ENCODE measurements at regions not wholly inside any gene's neighbourhood (a gene's known extent, or its start where the extent isn't known, plus 50 kb on each side); places are given as distances from the start of the nearest gene placed in this dataset.
A peak's percentile ranks its signal among the peaks of the same experiment; 100 is the strongest.

DNA sequence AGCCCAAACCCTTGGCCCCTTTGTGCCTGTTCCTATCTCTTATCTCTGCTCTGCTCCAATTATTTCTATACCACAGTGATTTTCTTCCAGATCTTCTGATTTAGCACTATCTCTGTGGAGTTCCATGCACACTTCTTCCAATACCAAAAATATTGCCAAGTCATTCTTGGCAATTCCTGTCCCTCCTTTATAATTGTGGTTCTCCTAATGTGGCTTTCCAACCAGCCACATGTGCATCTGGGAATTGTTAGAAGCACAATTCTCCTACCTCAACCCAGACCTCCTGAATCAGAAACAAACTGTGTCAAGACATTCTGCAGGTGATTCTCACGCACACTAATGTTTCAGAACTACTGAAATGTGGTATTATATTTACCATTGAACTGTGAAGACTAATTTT, 447.8 kb upstream of the IGFBP3 start:
- H3K27ac ChIP-seq, result no peak overlapping the region
- 96 to 97% methylated on average over 1 of the region's 1 CpG for WGBS, 2 donors
- no peak overlapping the region for H3K4me3 ChIP-seq
- no peaks in the 10 kb centered on the region for H3K27me3 ChIP-seq
- H3K9me3 ChIP-seq, result no peaks in the 10 kb centered on the region
- H3K4me1 ChIP-seq, result no peaks in the 10 kb centered on the region
- no peaks in the 10 kb centered on the region for H3K36me3 ChIP-seq (ENCODE audit: low read depth, missing control alignments)
- DNase-seq, result no peak
- TF ChIP-seq, protein P1, sequence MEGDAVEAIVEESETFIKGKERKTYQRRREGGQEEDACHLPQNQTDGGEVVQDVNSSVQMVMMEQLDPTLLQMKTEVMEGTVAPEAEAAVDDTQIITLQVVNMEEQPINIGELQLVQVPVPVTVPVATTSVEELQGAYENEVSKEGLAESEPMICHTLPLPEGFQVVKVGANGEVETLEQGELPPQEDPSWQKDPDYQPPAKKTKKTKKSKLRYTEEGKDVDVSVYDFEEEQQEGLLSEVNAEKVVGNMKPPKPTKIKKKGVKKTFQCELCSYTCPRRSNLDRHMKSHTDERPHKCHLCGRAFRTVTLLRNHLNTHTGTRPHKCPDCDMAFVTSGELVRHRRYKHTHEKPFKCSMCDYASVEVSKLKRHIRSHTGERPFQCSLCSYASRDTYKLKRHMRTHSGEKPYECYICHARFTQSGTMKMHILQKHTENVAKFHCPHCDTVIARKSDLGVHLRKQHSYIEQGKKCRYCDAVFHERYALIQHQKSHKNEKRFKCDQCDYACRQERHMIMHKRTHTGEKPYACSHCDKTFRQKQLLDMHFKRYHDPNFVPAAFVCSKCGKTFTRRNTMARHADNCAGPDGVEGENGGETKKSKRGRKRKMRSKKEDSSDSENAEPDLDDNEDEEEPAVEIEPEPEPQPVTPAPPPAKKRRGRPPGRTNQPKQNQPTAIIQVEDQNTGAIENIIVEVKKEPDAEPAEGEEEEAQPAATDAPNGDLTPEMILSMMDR (IDR thresholded peaks at IDR 0.05), result no peak
- no peak for TF ChIP-seq POLR2A (IDR thresholded peaks at IDR 0.05)
- intact Hi-C loops (cut with DNase I; ENCODE audit: low total_unique reads), result no loop called here

DNA sequence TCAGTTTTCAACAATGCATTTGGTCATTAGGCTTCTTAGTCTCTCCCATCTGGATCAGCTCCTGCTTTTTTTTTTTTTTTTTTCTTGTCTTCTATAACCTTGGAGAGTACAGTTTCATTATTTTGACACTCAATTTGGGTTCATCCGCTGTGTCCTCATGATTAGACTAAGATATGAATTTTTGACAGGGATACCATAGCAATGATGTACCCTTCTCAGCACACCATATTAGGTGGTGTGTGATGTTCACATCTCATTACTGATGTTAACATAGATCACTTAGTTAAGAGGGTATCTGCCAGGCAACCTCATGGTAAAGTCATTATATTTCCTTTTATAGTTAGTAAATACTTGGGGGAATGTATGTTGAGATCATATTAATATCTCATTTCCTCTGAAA, 445.5 kb upstream of the IGFBP3 start:
- intact Hi-C loops (cut with DNase I; ENCODE audit: low total_unique reads), result no loop called here
- H3K36me3 ChIP-seq (ENCODE audit: low read depth, missing control alignments), result no peaks in the 10 kb centered on the region
- no peaks in the 10 kb centered on the region for H3K4me1 ChIP-seq
- TF ChIP-seq POLR2A (IDR thresholded peaks at IDR 0.05), result no peak
- WGBS, 2 donors, result 85 to 96% methylated on average over 1 of the region's 1 CpG
- H3K4me3 ChIP-seq, result no peak overlapping the region
- DNase-seq, result no peak
- H3K27ac ChIP-seq, result no peak overlapping the region
- no peaks in the 10 kb centered on the region for H3K9me3 ChIP-seq
- no peaks in the 10 kb centered on the region for H3K27me3 ChIP-seq

DNA sequence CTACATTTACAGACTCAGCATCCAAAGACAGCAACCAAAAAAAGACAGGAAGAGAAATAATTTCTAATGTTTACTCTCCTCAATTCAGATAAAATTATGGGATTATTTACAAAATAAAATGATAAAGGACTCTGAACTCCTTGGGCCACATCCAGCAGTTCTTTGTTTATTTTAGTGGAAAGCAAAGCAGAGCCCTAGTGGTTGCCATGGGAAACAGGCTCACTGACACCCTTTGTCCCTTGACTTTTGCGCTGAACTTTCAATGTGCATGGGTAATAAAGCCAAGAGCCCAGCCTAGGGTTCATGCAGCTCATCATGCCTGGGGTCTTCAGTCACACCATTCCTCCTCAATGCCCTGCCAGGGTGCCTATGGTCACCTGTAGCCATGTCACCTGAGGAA, 442.6 kb upstream of the IGFBP3 start:
- Histone ChIP-seq H3K9me3 (no peaks in the 10 kb centered on the region), H3K27me3 (no peaks in the 10 kb centered on the region), H3K4me1 (no peaks in the 10 kb centered on the region), H3K27ac (no peak overlapping the region), H3K36me3 (ENCODE audit: low read depth, missing control alignments) (no peaks in the 10 kb centered on the region), H3K4me3 (no peak overlapping the region)
- intact Hi-C loops (cut with DNase I; ENCODE audit: low total_unique reads), result no loop called here
- DNase-seq, result no peak
- WGBS, 2 donors, result 70 to 83% methylated on average over 1 of the region's 1 CpG
- TF ChIP-seq, protein P1 (IDR thresholded peaks at IDR 0.05), result no peak
- TF ChIP-seq POLR2A (IDR thresholded peaks at IDR 0.05), result no peak

DNA sequence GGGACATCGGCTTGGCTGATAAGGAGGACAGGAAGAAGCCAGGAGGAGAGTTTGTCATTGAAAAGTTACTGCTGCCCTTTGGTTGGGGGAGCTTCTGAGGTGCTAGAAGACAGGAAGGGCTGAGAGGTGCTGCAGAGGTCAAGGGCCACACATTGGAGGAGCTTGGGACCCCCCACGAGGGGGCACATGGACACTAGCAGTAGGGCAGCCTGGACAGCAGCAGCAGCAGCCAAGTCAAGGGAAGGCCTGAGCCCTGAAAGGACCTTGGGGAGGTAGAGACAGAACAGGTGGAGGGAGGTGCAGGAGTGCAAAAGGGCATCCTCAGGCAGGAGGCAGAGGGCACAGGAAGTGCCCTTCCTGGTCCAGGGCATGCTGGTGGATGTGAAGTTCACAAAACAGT, 439.7 kb upstream of the IGFBP3 start:
- H3K4me1 ChIP-seq, result no peaks in the 10 kb centered on the region
- peak; percentile 28 for DNase-seq
- TF ChIP-seq POLR2A (IDR thresholded peaks at IDR 0.05), result no peak
- TF ChIP-seq, protein P1 (IDR thresholded peaks at IDR 0.05), result no peak
- no peaks in the 10 kb centered on the region for H3K36me3 ChIP-seq (ENCODE audit: low read depth, missing control alignments)
- H3K27me3 ChIP-seq, result no peaks in the 10 kb centered on the region
- H3K4me3 ChIP-seq, result no peak overlapping the region
- no peak overlapping the region for H3K27ac ChIP-seq
- WGBS, 2 donors, result 62 to 71% methylated on average over 2 of the region's 2 CpGs
- intact Hi-C loops (cut with DNase I; ENCODE audit: low total_unique reads), result no loop called here
- H3K9me3 ChIP-seq, result no peaks in the 10 kb centered on the region

DNA sequence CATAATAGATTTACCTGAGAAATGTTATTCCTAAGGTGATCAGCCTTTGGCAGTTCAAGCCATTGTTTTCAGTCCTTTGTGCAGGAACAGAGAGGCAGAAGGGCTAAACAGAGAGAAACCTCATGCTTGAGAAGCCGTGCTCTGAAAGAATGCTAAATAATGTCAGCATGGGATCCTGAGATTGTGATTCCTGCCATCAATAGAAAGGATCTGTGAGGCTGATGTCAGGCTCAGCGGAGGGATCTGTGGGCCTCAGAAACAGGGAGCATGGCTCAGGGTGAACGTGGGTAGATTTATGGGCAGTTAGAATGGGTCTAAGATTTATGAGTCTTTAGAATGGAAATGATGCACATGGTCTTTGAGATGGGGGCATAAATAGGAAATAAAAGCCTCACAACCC, 439.2 kb upstream of the IGFBP3 start:
- Histone ChIP-seq H3K27ac (no peak overlapping the region), H3K9me3 (no peaks in the 10 kb centered on the region), H3K4me1 (no peaks in the 10 kb centered on the region), H3K27me3 (no peaks in the 10 kb centered on the region), H3K36me3 (ENCODE audit: low read depth, missing control alignments) (no peaks in the 10 kb centered on the region), H3K4me3 (no peak overlapping the region)
- intact Hi-C loops (cut with DNase I; ENCODE audit: low total_unique reads), result no loop called here
- no peak for DNase-seq
- 79 to 82% methylated on average over 3 of the region's 3 CpGs for WGBS, 2 donors
- no peak for TF ChIP-seq POLR2A (IDR thresholded peaks at IDR 0.05)
- TF ChIP-seq, protein P1 (IDR thresholded peaks at IDR 0.05), result no peak
